ENCODE measurements at regions not wholly inside any gene's neighbourhood (a gene's known extent, or its start where the extent isn't known, plus 50 kb on each side); places are given as distances from the start of the nearest gene placed in this dataset.

DNA sequence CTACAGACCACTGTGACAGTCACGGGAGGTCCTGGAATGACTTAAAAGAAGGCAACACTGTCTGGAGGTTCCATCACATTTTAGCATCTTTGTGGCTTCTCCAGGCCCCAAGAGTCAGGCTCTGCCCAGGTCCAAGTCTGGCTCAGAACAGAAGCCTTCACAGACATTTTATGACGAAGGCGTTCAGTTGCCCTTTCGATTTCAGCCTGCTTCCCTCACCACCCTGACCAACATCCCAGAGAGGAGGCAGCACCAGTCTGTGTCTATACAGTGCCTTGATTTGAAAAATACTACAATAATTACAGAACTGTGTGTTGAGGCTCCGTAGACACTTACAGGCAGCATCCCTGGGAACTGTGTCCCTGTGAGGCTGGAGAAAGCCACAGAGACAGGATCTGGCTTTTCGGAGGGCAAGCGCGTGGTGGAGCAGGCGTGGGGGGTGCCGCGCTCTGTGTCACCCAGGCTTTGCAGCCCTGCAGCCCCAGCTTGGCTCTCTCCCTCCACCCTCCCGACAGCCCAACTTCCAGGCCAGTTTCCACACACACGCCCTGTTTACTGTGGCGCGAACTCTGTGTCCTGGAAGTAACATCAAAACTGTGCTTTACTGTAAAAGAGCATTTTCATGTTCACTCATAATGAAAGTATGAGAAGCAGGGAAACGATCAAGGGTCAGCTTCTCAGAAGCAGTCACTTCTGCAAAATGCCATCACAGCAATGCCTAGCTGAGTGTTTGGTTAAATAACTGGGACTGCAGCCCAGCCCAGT, 153.5 kb upstream of the ALKAL2 start:
- TF ChIP-seq POLR2A (IDR thresholded peaks at IDR 0.05): no peak
- TF ChIP-seq POLR2AphosphoS5 (IDR thresholded peaks at IDR 0.05; ENCODE audit: insufficient read depth in 1 of 2, low read depth in 1 of 2): no peak
- TF ChIP-seq, protein P1, sequence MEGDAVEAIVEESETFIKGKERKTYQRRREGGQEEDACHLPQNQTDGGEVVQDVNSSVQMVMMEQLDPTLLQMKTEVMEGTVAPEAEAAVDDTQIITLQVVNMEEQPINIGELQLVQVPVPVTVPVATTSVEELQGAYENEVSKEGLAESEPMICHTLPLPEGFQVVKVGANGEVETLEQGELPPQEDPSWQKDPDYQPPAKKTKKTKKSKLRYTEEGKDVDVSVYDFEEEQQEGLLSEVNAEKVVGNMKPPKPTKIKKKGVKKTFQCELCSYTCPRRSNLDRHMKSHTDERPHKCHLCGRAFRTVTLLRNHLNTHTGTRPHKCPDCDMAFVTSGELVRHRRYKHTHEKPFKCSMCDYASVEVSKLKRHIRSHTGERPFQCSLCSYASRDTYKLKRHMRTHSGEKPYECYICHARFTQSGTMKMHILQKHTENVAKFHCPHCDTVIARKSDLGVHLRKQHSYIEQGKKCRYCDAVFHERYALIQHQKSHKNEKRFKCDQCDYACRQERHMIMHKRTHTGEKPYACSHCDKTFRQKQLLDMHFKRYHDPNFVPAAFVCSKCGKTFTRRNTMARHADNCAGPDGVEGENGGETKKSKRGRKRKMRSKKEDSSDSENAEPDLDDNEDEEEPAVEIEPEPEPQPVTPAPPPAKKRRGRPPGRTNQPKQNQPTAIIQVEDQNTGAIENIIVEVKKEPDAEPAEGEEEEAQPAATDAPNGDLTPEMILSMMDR (IDR thresholded peaks at IDR 0.05): no peak

All from vagina (tissue), 2 donors.